Stimulated activated CD4-positive, alpha-beta T cell treated with anti-CD3 and anti-CD28 coated beads, TNF-alpha, amount 100 ng/mL, for 4 hours (primary cell): ENCODE measurements at regions not wholly inside any gene's neighbourhood (a gene's known extent, or its start where the extent isn't known, plus 50 kb on each side); places are given as distances from the start of the nearest gene placed in this dataset.

Source experiments
- DNase-seq, 3 experiments: peaks; one replicate each; pipeline ENCODE4 v3.0.0-alpha.2; 2020; ENCODE audit warnings: low read depth in 3 of 3

GRCh38 chr2:12083081-12083581 lies 336.7 kb downstream of the LPIN1 start:
- no peak for DNase-seq

GRCh38 chr2:12083713-12084419 lies 337.4 kb downstream of the LPIN1 start:
- no peak for DNase-seq

- DNase-seq = no peak
These were observed 340.7 kb downstream of the LPIN1 start for GRCh38 chr2:12087175-12087574.

GRCh38 chr2:12087671-12088380 lies 341.4 kb downstream of the LPIN1 start:
- DNase-seq = no peak

- DNase-seq = no peak
These were observed 342.6 kb downstream of the LPIN1 start for GRCh38 chr2:12089001-12089400.

- DNase-seq = no peak
These were observed 343.1 kb downstream of the LPIN1 start for GRCh38 chr2:12089496-12089895.

GRCh38 chr2:12090072-12090471 lies 343.6 kb downstream of the LPIN1 start:
- DNase-seq = no peak

- DNase-seq = no peak
These were observed 344.2 kb downstream of the LPIN1 start for GRCh38 chr2:12090590-12090989.

GRCh38 chr2:12091201-12091806 lies 344.9 kb downstream of the LPIN1 start:
- DNase-seq = no peak

GRCh38 chr2:12094134-12094533 lies 347.7 kb downstream of the LPIN1 start:
- no peak for DNase-seq

GRCh38 chr2:12096051-12096787 lies 349.8 kb downstream of the LPIN1 start:
- no peak for DNase-seq

- DNase-seq = no peak
These were observed 350.5 kb downstream of the LPIN1 start for GRCh38 chr2:12096788-12097449.

GRCh38 chr2:12097859-12098258 lies 351.4 kb downstream of the LPIN1 start:
- DNase-seq = no peak

- DNase-seq = no peak
These were observed 352.9 kb downstream of the LPIN1 start for GRCh38 chr2:12099374-12099773.

- DNase-seq = no peak
These were observed 356.2 kb downstream of the LPIN1 start for GRCh38 chr2:12102679-12103078.

- no peak for DNase-seq
These were observed 358.7 kb downstream of the LPIN1 start for GRCh38 chr2:12105180-12105579.

GRCh38 chr2:12106440-12107080 lies 360.1 kb downstream of the LPIN1 start:
- DNase-seq = no peak

GRCh38 chr2:12107321-12107720 lies 360.9 kb downstream of the LPIN1 start:
- no peak for DNase-seq

- DNase-seq = no peak
These were observed 361.5 kb downstream of the LPIN1 start for GRCh38 chr2:12107939-12108338.

GRCh38 chr2:12109363-12110017 lies 363.1 kb downstream of the LPIN1 start:
- no peak for DNase-seq

- DNase-seq = no peak
These were observed 363.6 kb downstream of the LPIN1 start for GRCh38 chr2:12110074-12110473.
